GM23338 (cell line): ENCODE measurements at regions not wholly inside any gene's neighbourhood (a gene's known extent, or its start where the extent isn't known, plus 50 kb on each side); places are given as distances from the start of the nearest gene placed in this dataset.

Experiments used
- EZH2 ChIP-seq: fragments of 200-600 bp; sonication (generic); IDR thresholded peaks from one replicate; pipeline ENCODE4 v1.8.0; 2017; ENCODE audit warnings: antibody characterized with exemption, mild to moderate bottlenecking, low read depth; ENCODE audit not compliant: unreplicated experiment
- EZH2phosphoT487 ChIP-seq: fragments of 200-600 bp; sonication (generic); IDR thresholded peaks from one replicate; pipeline ENCODE4 v1.8.1; 2018; ENCODE audit warnings: antibody characterized with exemption; ENCODE audit not compliant: unreplicated experiment
- JUNB ChIP-seq: IDR thresholded peaks from one replicate; pipeline ENCODE4 v1.6.1; 2016; ENCODE audit warnings: antibody characterized with exemption; ENCODE audit not compliant: unreplicated experiment
- POLR2AphosphoS5 ChIP-seq: IDR thresholded peaks from 2 replicates; pipeline ENCODE4 v1.6.1; 2016; ENCODE audit warnings: antibody characterized with exemption, low read depth
- TF ChIP-seq, protein P1 (sequence below), 2 experiments: fragments of 200-600 bp in 1 of 2; sonication (generic) in 1 of 2; conservative IDR thresholded peaks; 2 replicates each; pipeline versions ENCODE4 v1.5.1 to v1.6.1; 2016 to 2017; ENCODE audit warnings: antibody characterized with exemption in 2 of 2, low read depth in 2 of 2, mild to moderate bottlenecking in 2 of 2, moderate library complexity in 1 of 2

DNA sequence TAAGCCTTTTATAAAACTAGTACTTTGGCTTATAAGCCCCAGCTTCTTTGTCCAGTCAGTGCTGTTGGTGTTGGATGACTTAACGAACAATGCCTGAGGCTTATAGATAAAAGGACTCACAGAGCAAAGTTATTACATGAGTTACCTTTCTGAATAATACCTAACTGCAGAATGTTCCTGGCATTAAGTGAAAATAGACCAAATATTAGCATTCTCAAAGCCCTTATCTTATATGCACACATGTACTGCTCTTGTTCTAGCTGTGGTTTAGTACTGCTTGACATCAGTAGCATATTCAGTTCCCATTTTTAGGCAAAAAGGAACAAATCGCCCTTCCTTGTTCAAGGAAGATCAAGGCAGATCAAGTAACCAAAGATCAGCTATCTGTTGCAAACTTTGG is 131.6 kb downstream of the ZNF330 start:
- TF ChIP-seq, protein P1, sequence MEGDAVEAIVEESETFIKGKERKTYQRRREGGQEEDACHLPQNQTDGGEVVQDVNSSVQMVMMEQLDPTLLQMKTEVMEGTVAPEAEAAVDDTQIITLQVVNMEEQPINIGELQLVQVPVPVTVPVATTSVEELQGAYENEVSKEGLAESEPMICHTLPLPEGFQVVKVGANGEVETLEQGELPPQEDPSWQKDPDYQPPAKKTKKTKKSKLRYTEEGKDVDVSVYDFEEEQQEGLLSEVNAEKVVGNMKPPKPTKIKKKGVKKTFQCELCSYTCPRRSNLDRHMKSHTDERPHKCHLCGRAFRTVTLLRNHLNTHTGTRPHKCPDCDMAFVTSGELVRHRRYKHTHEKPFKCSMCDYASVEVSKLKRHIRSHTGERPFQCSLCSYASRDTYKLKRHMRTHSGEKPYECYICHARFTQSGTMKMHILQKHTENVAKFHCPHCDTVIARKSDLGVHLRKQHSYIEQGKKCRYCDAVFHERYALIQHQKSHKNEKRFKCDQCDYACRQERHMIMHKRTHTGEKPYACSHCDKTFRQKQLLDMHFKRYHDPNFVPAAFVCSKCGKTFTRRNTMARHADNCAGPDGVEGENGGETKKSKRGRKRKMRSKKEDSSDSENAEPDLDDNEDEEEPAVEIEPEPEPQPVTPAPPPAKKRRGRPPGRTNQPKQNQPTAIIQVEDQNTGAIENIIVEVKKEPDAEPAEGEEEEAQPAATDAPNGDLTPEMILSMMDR (conservative IDR thresholded peaks at IDR 0.05; ENCODE audit: low read depth in 2 of 2) = no peak
- TF ChIP-seq POLR2AphosphoS5 (no peak), EZH2 (no peak), JUNB (no peak), EZH2phosphoT487 (no peak)
